ENCODE measurements at regions not wholly inside any gene's neighbourhood (a gene's known extent, or its start where the extent isn't known, plus 50 kb on each side); places are given as distances from the start of the nearest gene placed in this dataset.

DNA sequence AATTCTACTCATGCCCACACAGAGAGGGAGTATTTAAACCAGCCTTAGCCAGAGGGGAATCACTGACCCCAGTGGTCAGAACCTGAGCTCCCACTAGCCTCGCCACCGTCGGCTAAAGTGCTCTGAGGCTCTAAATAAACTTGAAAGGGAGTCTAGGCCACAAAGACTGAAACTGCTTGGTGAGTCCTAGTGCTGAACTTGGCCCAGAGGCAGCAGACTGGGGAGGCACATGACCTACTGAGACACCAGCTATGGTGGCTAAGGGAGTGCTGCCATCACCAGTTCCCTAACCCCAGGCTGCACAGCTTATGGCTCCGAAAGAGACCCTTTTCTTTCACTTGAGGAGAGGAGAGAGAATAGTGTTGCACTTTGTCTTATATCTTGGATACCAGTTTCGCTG is 1542.8 kb downstream of the KCNT2 start:
- TF ChIP-seq CTCF (IDR thresholded peaks at IDR 0.05; ENCODE audit: low read length, missing control alignments), result no peak
- DNase-seq (ENCODE audit: low read depth), result no peak
- H3K4me3 ChIP-seq (replicated peaks; ENCODE audit: low read depth, low read length), result no peak overlapping the region

DNA sequence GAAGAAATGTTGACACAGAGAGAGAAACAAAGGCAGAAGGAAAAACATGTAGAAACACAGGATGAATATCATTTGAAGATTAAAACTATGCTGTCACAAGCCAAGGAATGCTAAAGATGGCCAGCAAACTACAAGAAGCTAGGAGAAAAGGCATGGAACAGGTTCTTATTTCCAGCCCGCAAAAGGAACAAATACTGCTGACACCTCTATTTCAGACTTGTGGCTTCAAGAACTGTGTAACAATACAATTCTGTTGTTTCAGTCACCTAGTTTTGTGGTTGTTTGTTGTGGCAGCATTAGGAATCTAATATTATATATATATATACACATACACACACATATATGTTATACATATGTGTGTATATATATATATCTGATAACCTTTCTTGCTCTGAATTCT is 1543.9 kb downstream of the KCNT2 start:
- no peak overlapping the region for H3K4me3 ChIP-seq (replicated peaks; ENCODE audit: low read depth, low read length)
- DNase-seq (ENCODE audit: low read depth), result no peak
- no peak for TF ChIP-seq CTCF (IDR thresholded peaks at IDR 0.05; ENCODE audit: low read length, missing control alignments)

GRCh38 chr1:195054217-195054687 is 1554.0 kb downstream of the KCNT2 start:
- H3K4me3 ChIP-seq (replicated peaks; ENCODE audit: low read depth, low read length), result no peak overlapping the region
- DNase-seq (ENCODE audit: low read depth), result no peak
- no peak for TF ChIP-seq CTCF (IDR thresholded peaks at IDR 0.05; ENCODE audit: low read length, missing control alignments)

DNA sequence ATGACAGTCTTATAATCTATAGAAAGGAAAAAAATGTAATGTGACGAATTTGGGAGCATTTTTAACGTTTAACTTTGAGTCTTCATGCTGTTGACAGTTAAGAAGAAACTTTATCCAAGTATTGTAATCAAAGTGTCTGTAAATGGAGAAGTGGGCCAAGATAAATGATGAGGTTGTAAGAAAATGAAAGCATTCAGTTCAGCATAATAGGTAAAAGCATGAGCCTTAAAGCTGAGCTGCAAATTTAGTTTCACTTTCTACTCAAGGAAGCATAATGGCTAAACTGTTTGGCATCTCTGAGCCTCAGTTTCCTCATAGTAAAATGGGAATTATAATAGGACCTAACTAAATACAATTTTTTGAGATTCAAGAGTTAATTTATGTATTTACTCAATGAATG is 1554.8 kb downstream of the KCNT2 start:
- H3K4me3 ChIP-seq (replicated peaks; ENCODE audit: low read depth, low read length), result no peak overlapping the region
- no peak for TF ChIP-seq CTCF (IDR thresholded peaks at IDR 0.05; ENCODE audit: low read length, missing control alignments)
- no peak for DNase-seq (ENCODE audit: low read depth)

DNA sequence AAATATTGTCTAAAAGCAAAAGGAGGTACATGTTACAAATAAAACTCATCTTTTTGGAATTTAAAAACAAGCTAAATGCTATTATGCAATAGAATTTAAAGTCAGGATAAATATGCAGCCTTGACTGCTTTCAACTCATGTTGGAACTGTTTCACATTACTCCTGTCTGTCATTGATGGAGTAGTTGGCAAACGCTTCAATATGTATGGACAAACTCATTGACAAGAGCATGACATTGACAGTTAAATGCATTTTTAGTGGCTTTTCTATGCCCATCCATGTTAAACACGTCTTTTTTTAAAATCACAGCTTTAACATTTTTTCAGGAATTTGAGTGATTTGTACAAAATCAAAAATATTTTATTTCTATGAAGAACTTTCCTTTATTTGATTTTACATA is 1560.5 kb downstream of the KCNT2 start:
- no peak for DNase-seq (ENCODE audit: low read depth)
- H3K4me3 ChIP-seq (replicated peaks; ENCODE audit: low read depth, low read length), result no peak overlapping the region
- TF ChIP-seq CTCF (IDR thresholded peaks at IDR 0.05; ENCODE audit: low read length, missing control alignments), result no peak

DNA sequence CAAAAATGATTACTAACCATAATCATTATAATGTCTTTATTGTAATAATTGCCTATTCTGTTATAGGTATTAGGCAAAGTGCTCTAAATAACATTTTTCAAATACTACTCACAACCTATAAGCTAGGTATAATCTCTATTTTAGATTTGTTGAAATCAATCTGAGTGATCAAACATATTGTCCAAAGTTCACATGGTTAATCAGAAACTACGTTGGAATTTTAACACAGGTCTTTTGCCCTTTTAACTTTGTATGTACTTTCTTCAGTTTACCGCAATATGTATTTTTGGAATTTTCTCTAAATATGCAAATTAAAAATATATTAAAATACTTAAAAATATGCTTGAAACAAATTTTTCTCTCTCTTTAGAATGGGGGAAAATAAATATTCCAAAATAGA is 1563.2 kb downstream of the KCNT2 start:
- no peak for TF ChIP-seq CTCF (IDR thresholded peaks at IDR 0.05; ENCODE audit: low read length, missing control alignments)
- DNase-seq (ENCODE audit: low read depth), result no peak
- H3K4me3 ChIP-seq (replicated peaks; ENCODE audit: low read depth, low read length), result no peak overlapping the region

- TF ChIP-seq CTCF (IDR thresholded peaks at IDR 0.05; ENCODE audit: low read length, missing control alignments), result no peak
- DNase-seq (ENCODE audit: low read depth), result no peak
- no peak overlapping the region for H3K4me3 ChIP-seq (replicated peaks; ENCODE audit: low read depth, low read length)
These were observed 1577.4 kb downstream of the KCNT2 start for GRCh38 chr1:195030793-195031192.
